HG03280 (cell line): ENCODE measurements at regions not wholly inside any gene's neighbourhood (a gene's known extent, or its start where the extent isn't known, plus 50 kb on each side); places are given as distances from the start of the nearest gene placed in this dataset.

ENCODE experiments used
- ATAC-seq: cut with Tn5 transposase; IDR thresholded peaks from one replicate; pipeline ENCODE4 v1.9.1; 2021; ENCODE audit warnings: mild to moderate bottlenecking, moderate library complexity; ENCODE audit not compliant: unreplicated experiment

- peak; percentile 55 for ATAC-seq
Measured at GRCh38 chr21:45592208-45592619, 50.0 kb upstream of the SLC19A1 start.

GRCh38 chr21:45592626-45593134 is 50.4 kb upstream of the SLC19A1 start:
- ATAC-seq = no peak

DNA sequence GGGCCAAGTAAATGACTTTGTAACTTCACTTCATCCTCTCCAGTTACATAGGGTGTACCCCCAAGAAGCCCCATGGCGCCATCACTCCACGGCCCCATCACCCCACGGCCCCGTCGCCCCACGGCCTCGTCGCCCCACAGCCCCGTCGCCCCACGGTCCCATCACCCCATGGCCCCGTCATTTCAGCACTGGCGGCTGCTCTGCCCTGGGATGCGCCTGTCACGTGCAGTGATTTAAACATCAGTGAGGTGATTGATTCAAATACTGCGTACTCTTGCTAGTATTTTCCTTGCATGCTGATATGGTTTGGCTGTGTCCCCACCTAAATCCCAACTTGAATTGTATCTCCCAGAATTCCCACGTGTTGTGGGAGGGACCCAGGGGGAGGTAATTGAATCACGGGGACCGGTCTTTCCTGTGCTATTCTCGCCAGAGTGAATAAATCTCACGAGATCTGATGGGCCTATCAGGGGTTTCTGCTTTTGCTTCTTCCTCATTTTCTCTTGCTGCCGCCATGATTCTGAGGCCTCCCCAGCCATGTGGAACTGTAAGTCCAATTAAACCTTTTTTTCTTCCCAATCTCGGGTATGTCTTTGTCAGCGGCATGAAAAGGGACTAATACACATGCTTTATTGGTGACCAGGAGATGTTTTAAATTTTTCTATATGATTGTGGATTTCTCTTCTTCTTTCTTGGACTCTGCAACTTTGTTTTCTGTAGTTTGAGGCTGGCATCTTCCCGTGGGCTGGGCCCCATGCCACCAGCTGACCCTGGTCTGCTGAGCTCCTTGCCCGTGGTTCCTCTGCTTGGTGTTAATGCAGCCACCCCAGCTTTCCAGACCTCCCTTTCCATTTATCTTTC is 50.1 kb upstream of the PCBP3 start:
- ATAC-seq = no peak
